Choroid plexus epithelial cell (primary cell): ENCODE measurements at regions not wholly inside any gene's neighbourhood (a gene's known extent, or its start where the extent isn't known, plus 50 kb on each side); places are given as distances from the start of the nearest gene placed in this dataset.

Experiments used
- DNase-seq: peaks from one replicate; pipeline ENCODE4 v3.0.0-alpha.2; 2010; ENCODE audit warnings: low read depth
- H3K4me3 ChIP-seq: 2 replicates; pipeline ENCODE4 v1.5.1; 2011; ENCODE audit warnings: low read depth, mild to moderate bottlenecking, control low read depth, low read length, moderate library complexity
- CTCF ChIP-seq: conservative IDR thresholded peaks from 2 replicates; pipeline ENCODE4 v1.5.1; 2011; ENCODE audit warnings: low read depth, mild to moderate bottlenecking, control low read depth, inconsistent platforms, low read length, moderate library complexity

GRCh38 chr11:71201936-71202597, 50.3 kb downstream of the SHANK2 start:
- no peak overlapping the region for H3K4me3 ChIP-seq
- no peak for TF ChIP-seq CTCF
- no peak for DNase-seq

- no peak for DNase-seq
- no peak overlapping the region for H3K4me3 ChIP-seq
- no peak for TF ChIP-seq CTCF
Measured at GRCh38 chr11:71201231-71201630, 51.1 kb downstream of the SHANK2 start.

GRCh38 chr11:71200761-71201160, 51.6 kb downstream of the SHANK2 start:
- no peak for TF ChIP-seq CTCF
- DNase-seq: no peak
- H3K4me3 ChIP-seq: no peak overlapping the region

GRCh38 chr11:71200172-71200716, 52.1 kb downstream of the SHANK2 start:
- DNase-seq: no peak

GRCh38 chr11:71199226-71199820, 53.1 kb downstream of the SHANK2 start:
- no peak for DNase-seq
- H3K4me3 ChIP-seq: no peak overlapping the region
- no peak for TF ChIP-seq CTCF

More at GRCh38 chr11:71200172-71200716, 52.1 kb downstream of the SHANK2 start:
- H3K4me3 ChIP-seq: no peak overlapping the region
- TF ChIP-seq CTCF: no peak

- no peak overlapping the region for H3K4me3 ChIP-seq
- DNase-seq: no peak
- TF ChIP-seq CTCF: no peak
Measured at GRCh38 chr11:71198823-71199165, 53.6 kb downstream of the SHANK2 start.
